ENCODE measurements at regions not wholly inside any gene's neighbourhood (a gene's known extent, or its start where the extent isn't known, plus 50 kb on each side); places are given as distances from the start of the nearest gene placed in this dataset.

- no peak overlapping the region for H3K4me3 ChIP-seq (ENCODE audit: low read depth, low read length)
- in situ Hi-C loops (cut with HindIII; ENCODE audit: low sequenced_read_pairs), result no loop called here
- no peak for DNase-seq (ENCODE audit: low read depth)
- TF ChIP-seq, protein P1, sequence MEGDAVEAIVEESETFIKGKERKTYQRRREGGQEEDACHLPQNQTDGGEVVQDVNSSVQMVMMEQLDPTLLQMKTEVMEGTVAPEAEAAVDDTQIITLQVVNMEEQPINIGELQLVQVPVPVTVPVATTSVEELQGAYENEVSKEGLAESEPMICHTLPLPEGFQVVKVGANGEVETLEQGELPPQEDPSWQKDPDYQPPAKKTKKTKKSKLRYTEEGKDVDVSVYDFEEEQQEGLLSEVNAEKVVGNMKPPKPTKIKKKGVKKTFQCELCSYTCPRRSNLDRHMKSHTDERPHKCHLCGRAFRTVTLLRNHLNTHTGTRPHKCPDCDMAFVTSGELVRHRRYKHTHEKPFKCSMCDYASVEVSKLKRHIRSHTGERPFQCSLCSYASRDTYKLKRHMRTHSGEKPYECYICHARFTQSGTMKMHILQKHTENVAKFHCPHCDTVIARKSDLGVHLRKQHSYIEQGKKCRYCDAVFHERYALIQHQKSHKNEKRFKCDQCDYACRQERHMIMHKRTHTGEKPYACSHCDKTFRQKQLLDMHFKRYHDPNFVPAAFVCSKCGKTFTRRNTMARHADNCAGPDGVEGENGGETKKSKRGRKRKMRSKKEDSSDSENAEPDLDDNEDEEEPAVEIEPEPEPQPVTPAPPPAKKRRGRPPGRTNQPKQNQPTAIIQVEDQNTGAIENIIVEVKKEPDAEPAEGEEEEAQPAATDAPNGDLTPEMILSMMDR (IDR thresholded peaks at IDR 0.05; ENCODE audit: low read depth, low read length, missing control alignments), result no peak
These were observed 95.3 kb upstream of the FOXN2 start for GRCh38 chr2:48219234-48219554.

DNA sequence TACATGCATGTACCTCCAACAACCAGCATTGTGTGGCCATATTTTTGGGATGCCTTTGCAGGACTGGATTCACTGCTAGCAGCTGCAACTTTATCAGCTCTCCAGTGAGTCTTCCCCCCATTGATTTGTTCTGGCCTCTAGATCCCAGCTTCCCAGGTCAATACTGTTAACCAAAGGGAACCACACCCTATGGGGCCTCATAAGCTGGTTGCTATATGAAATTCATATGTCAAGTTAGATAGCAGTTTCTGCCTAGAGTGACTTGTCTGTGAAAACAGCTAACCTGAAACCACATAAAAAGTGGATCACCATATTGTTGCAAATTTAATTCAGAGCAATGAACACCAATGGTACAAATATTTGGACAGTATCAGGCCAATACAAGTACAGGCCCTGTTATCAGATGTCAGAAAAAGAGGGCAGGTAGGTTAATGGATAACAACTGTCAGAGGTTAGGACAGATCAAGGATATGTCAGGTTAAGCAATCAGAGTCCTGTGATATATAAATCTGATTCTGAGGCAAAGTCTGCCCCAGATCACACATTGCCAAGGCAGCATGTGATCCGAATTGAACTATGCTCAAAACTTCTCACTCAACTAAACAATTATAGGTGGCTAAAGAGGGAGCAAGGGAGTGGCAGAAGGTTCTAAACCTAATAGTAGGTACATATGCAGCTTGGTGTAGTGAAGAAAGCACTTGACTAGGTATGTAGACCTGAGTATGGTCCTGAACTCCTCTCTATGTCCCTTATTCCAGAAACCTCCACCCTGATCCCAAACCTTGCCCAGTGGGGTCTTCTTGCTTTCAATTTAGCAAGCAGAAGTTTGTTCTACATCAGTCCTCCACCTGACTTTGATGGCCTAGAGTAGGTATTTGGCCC lies 94.7 kb upstream of the FOXN2 start:
- in situ Hi-C loops (cut with HindIII; ENCODE audit: low sequenced_read_pairs), result no loop called here
- TF ChIP-seq, protein P1 (IDR thresholded peaks at IDR 0.05; ENCODE audit: low read depth, low read length, missing control alignments), result no peak
- H3K4me3 ChIP-seq (ENCODE audit: low read depth, low read length), result no peak overlapping the region
- DNase-seq (ENCODE audit: low read depth), result no peak

DNA sequence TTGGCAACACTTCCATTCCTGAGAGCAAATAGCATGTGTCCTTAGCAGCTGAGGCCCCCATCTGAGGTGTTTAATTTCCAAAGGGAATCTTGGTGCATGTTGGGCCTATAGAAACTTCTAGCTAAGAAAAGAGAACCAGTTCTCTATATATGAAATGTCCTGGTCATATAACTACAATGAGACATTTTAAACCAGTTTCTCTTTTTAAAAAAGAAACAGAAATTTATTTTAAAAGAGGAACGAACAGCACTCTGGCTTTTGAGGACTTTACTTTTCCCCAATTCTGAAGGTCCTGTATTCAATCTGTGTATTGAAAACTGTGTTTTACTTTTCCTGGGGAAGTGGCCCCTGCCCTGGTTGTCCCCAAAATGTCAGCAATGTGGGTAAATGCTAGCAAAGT lies 94.0 kb upstream of the FOXN2 start:
- DNase-seq (ENCODE audit: low read depth), result no peak
- in situ Hi-C loops (cut with HindIII; ENCODE audit: low sequenced_read_pairs), result no loop called here
- H3K4me3 ChIP-seq (ENCODE audit: low read depth, low read length), result no peak overlapping the region

GRCh38 chr2:48221846-48222516 lies 92.5 kb upstream of the FOXN2 start:
- in situ Hi-C loops (cut with HindIII; ENCODE audit: low sequenced_read_pairs), result no loop called here
- no peak for DNase-seq (ENCODE audit: low read depth)
- H3K4me3 ChIP-seq (ENCODE audit: low read depth, low read length), result no peak overlapping the region
- TF ChIP-seq, protein P1 (IDR thresholded peaks at IDR 0.05; ENCODE audit: low read depth, low read length, missing control alignments), result no peak

More for the DNA sequence above, 94.0 kb upstream of the FOXN2 start:
- TF ChIP-seq, protein P1 (IDR thresholded peaks at IDR 0.05; ENCODE audit: low read depth, low read length, missing control alignments), result no peak

GRCh38 chr2:48227617-48228344 lies 86.7 kb upstream of the FOXN2 start:
- no peak for DNase-seq (ENCODE audit: low read depth)
- TF ChIP-seq, protein P1 (IDR thresholded peaks at IDR 0.05; ENCODE audit: low read depth, low read length, missing control alignments), result no peak
- in situ Hi-C loops (cut with HindIII; ENCODE audit: low sequenced_read_pairs), result no loop called here
- H3K4me3 ChIP-seq (ENCODE audit: low read depth, low read length), result no peak overlapping the region

DNA sequence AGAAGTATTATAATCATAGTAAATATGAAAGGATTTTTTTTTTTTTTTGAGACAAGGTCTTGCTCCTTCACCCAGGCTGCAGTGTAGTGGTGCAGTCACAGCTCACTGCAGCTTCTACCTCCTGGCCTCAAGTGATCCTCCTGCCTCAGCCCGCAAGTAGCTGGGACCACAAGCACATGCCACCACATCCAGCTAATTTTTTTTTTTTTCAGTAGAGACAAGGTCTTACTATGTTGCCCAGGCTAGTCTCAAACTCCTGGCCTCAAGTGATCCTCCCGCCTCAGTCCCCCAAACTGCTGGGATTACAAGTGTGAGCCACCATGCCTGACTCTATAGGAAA lies 86.2 kb upstream of the FOXN2 start:
- DNase-seq (ENCODE audit: low read depth), result no peak
- no peak overlapping the region for H3K4me3 ChIP-seq (ENCODE audit: low read depth, low read length)
- in situ Hi-C loops (cut with HindIII; ENCODE audit: low sequenced_read_pairs), result no loop called here
- TF ChIP-seq, protein P1 (IDR thresholded peaks at IDR 0.05; ENCODE audit: low read depth, low read length, missing control alignments), result no peak
